GM23248 (cell line): ENCODE measurements at regions not wholly inside any gene's neighbourhood (a gene's known extent, or its start where the extent isn't known, plus 50 kb on each side); places are given as distances from the start of the nearest gene placed in this dataset.

Experiments used
- EZH2 ChIP-seq: fragments of 200-600 bp; sonication (generic); IDR thresholded peaks from 2 replicates; pipeline ENCODE4 v1.6.1; 2018; ENCODE audit warnings: antibody characterized with exemption, mild to moderate bottlenecking; ENCODE audit not compliant: insufficient read depth, poor library complexity, severe bottlenecking
- EZH2phosphoT487 ChIP-seq: fragments of 200-600 bp; sonication (generic); IDR thresholded peaks from 2 replicates; pipeline ENCODE4 v1.6.1; 2018; ENCODE audit warnings: antibody characterized with exemption, moderate library complexity, mild to moderate bottlenecking, low read depth; ENCODE audit not compliant: insufficient read depth

DNA sequence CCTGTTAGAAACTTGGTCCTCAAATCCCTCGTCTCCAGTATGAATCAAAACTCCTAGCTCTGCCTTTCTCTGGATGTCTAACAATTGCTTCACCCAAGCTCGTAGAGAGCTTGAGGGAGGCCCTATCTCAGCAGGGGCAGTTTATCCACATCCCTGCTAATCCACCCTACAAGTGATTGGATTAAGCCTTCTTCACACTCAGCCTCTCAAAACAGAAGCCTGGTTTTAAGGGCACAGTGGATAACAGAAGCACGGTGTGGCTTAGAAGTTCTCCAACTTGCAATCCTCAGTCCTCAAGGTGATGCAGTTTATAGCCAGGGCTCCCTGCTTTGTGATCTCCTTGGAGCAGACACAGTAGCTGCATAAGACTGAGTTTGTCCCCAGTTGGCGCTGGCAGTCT lies 383.9 kb downstream of the KIF16B start:
- TF ChIP-seq EZH2 (no peak), EZH2phosphoT487 (no peak)
